ENCODE measurements at regions not wholly inside any gene's neighbourhood (a gene's known extent, or its start where the extent isn't known, plus 50 kb on each side); places are given as distances from the start of the nearest gene placed in this dataset.

- TF ChIP-seq, protein P1, sequence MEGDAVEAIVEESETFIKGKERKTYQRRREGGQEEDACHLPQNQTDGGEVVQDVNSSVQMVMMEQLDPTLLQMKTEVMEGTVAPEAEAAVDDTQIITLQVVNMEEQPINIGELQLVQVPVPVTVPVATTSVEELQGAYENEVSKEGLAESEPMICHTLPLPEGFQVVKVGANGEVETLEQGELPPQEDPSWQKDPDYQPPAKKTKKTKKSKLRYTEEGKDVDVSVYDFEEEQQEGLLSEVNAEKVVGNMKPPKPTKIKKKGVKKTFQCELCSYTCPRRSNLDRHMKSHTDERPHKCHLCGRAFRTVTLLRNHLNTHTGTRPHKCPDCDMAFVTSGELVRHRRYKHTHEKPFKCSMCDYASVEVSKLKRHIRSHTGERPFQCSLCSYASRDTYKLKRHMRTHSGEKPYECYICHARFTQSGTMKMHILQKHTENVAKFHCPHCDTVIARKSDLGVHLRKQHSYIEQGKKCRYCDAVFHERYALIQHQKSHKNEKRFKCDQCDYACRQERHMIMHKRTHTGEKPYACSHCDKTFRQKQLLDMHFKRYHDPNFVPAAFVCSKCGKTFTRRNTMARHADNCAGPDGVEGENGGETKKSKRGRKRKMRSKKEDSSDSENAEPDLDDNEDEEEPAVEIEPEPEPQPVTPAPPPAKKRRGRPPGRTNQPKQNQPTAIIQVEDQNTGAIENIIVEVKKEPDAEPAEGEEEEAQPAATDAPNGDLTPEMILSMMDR (conservative IDR thresholded peaks at IDR 0.05; ENCODE audit: low read length) = no peak
- no peak for TF ChIP-seq EZH2phosphoT487 (IDR thresholded peaks at IDR 0.05; ENCODE audit: borderline replicate concordance, low read depth, low read length)
These were observed 558.4 kb downstream of the LMO4 start for GRCh38 chr1:87887100-87887499.

Measured in OCI-LY7 (cell line).